ENCODE measurements at regions not wholly inside any gene's neighbourhood (a gene's known extent, or its start where the extent isn't known, plus 50 kb on each side); places are given as distances from the start of the nearest gene placed in this dataset.

GRCh38 chr13:39821977-39822376, 166.5 kb downstream of the COG6 start (continued):
- TF ChIP-seq FOXP4 (CRISPR knock-in tag; IDR thresholded peaks at IDR 0.05) = no peak
- no peak for TF ChIP-seq EMX1 (CRISPR knock-in tag; IDR thresholded peaks at IDR 0.05)
- no peak for TF ChIP-seq NFYB (CRISPR knock-in tag; conservative IDR thresholded peaks at IDR 0.05; ENCODE audit: low read depth)
- no peak for TF ChIP-seq ZNF532 (CRISPR knock-in tag; IDR thresholded peaks at IDR 0.05; ENCODE audit: borderline replicate concordance)
- no peak for TF ChIP-seq ZNF121 (CRISPR knock-in tag; IDR thresholded peaks at IDR 0.05)
- TF ChIP-seq ATF6 (CRISPR knock-in tag; IDR thresholded peaks at IDR 0.05) = no peak
- no peak for TF ChIP-seq ELF4 (CRISPR knock-in tag; IDR thresholded peaks at IDR 0.05; ENCODE audit: low read depth)
- TF ChIP-seq NFE2L1 (CRISPR knock-in tag; IDR thresholded peaks at IDR 0.05) = no peak
- no peak for TF ChIP-seq ZNF425 (CRISPR knock-in tag; conservative IDR thresholded peaks at IDR 0.05)
- TF ChIP-seq NFATC4 (CRISPR knock-in tag; IDR thresholded peaks at IDR 0.05) = no peak
- no peak for TF ChIP-seq ETV6 (CRISPR knock-in tag; IDR thresholded peaks at IDR 0.05)
- TF ChIP-seq PREB (CRISPR knock-in tag; IDR thresholded peaks at IDR 0.05; ENCODE audit: borderline replicate concordance) = no peak

- H3K36me3 Mint-ChIP-seq = no peaks in the 10 kb centered on the region
- CTCF ChIA-PET = no interaction called here
- no peaks in the 10 kb centered on the region for H3K9me3 Mint-ChIP-seq
- H3K27me3 Mint-ChIP-seq (ENCODE audit: low read depth) = no peaks in the 10 kb centered on the region
- ATAC-seq (no peak), DNase-seq (ENCODE audit: low spot score) (no peak)
- POLR2A ChIA-PET = no interaction called here
- TF ChIP-seq JUN (CRISPR knock-in tag; IDR thresholded peaks at IDR 0.05) = no peak
- TF ChIP-seq NFE2L1 (CRISPR knock-in tag; IDR thresholded peaks at IDR 0.05) = no peak
- H3K4me3 Mint-ChIP-seq = no peak overlapping the region
- no peak overlapping the region for H3K27ac Mint-ChIP-seq
- H3K4me1 Mint-ChIP-seq = peaks cover 46% of the 10 kb centered on the region
Observed at GRCh38 chr13:39822437-39822836, 167.0 kb downstream of the COG6 start.
